ENCODE measurements at regions not wholly inside any gene's neighbourhood (a gene's known extent, or its start where the extent isn't known, plus 50 kb on each side); places are given as distances from the start of the nearest gene placed in this dataset.

DNA sequence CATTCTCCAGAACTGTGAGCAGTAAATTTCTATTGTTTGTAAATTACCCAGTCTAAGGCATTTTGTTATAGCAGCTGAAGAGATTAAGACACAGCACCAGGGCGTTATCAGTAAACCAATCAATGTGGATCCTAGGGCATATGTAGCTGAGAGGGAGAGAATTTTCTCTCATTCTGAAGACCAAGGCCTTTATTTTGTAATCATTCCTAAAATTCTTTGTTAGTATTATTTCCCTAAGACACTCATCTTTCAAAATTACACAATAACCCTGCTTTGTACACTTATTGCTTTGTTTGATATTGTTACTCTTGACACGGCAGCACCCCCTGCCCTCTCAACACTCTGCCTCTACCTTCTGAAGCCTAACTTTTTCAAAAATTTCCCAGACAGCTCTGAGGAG is 419.1 kb downstream of the SLC4A3 start:
- no peak for TF ChIP-seq EZH2 (IDR thresholded peaks at IDR 0.05; ENCODE audit: borderline replicate concordance, low read length)
- TF ChIP-seq, protein P1, sequence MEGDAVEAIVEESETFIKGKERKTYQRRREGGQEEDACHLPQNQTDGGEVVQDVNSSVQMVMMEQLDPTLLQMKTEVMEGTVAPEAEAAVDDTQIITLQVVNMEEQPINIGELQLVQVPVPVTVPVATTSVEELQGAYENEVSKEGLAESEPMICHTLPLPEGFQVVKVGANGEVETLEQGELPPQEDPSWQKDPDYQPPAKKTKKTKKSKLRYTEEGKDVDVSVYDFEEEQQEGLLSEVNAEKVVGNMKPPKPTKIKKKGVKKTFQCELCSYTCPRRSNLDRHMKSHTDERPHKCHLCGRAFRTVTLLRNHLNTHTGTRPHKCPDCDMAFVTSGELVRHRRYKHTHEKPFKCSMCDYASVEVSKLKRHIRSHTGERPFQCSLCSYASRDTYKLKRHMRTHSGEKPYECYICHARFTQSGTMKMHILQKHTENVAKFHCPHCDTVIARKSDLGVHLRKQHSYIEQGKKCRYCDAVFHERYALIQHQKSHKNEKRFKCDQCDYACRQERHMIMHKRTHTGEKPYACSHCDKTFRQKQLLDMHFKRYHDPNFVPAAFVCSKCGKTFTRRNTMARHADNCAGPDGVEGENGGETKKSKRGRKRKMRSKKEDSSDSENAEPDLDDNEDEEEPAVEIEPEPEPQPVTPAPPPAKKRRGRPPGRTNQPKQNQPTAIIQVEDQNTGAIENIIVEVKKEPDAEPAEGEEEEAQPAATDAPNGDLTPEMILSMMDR (IDR thresholded peaks at IDR 0.05; ENCODE audit: low read length), result no peak

Data from OCI-LY1 (cell line).